ENCODE measurements at regions not wholly inside any gene's neighbourhood (a gene's known extent, or its start where the extent isn't known, plus 50 kb on each side); places are given as distances from the start of the nearest gene placed in this dataset.
"Not testable (repeated sequence)": the region's sequence is repeated elsewhere in the genome, so short reads cannot be mapped to it uniquely, and the experiment has no call there.

GRCh38 chr4:53716471-53717063, 125.3 kb upstream of the LNX1 start:
- no peak for DNase-seq (ENCODE audit: low read depth, low spot score)

GRCh38 chr4:53716011-53716410, 124.7 kb upstream of the LNX1 start:
- DNase-seq (ENCODE audit: low read depth, low spot score), result no peak

GRCh38 chr4:53714236-53715140, 123.2 kb upstream of the LNX1 start:
- DNase-seq (ENCODE audit: low read depth, low spot score), result no peak

- no peak for DNase-seq (ENCODE audit: low read depth, low spot score)
These were observed 122.5 kb upstream of the LNX1 start for GRCh38 chr4:53713767-53714166.

- no peak for DNase-seq (ENCODE audit: low read depth, low spot score)
These were observed 122.0 kb upstream of the LNX1 start for GRCh38 chr4:53713296-53713695.

GRCh38 chr4:53712408-53713020, 121.2 kb upstream of the LNX1 start:
- DNase-seq (ENCODE audit: low read depth, low spot score), result no peak

GRCh38 chr4:53711926-53712325, 120.6 kb upstream of the LNX1 start:
- no peak for DNase-seq (ENCODE audit: low read depth, low spot score)

- no peak for DNase-seq (ENCODE audit: low read depth, low spot score)
These were observed 118.4 kb upstream of the LNX1 start for GRCh38 chr4:53709693-53710092.

- no peak for DNase-seq (ENCODE audit: low read depth, low spot score)
These were observed 116.2 kb upstream of the LNX1 start for GRCh38 chr4:53707491-53707890.

- DNase-seq (ENCODE audit: low read depth, low spot score), result peak; percentile 56
These were observed 115.2 kb upstream of the LNX1 start for GRCh38 chr4:53706422-53707032.

- DNase-seq (ENCODE audit: low read depth, low spot score), result no peak
These were observed 114.7 kb upstream of the LNX1 start for GRCh38 chr4:53705972-53706371.

- DNase-seq (ENCODE audit: low read depth, low spot score), result no peak
These were observed 114.0 kb upstream of the LNX1 start for GRCh38 chr4:53705151-53705764.

- DNase-seq (ENCODE audit: low read depth, low spot score), result no peak
These were observed 113.0 kb upstream of the LNX1 start for GRCh38 chr4:53704329-53704728.

GRCh38 chr4:53703267-53703655, 112.0 kb upstream of the LNX1 start:
- DNase-seq (ENCODE audit: low read depth, low spot score), result no peak

- peak; percentile 85 for DNase-seq (ENCODE audit: low read depth, low spot score)
These were observed 111.3 kb upstream of the LNX1 start for GRCh38 chr4:53702334-53703266.

GRCh38 chr4:53701260-53701659, 110.0 kb upstream of the LNX1 start:
- not testable (repeated sequence) for DNase-seq (ENCODE audit: low read depth, low spot score)

GRCh38 chr4:53699310-53699709, 108.0 kb upstream of the LNX1 start:
- DNase-seq (ENCODE audit: low read depth, low spot score), result not testable (repeated sequence)

GRCh38 chr4:53697016-53697685, 105.9 kb upstream of the LNX1 start:
- no peak for DNase-seq (ENCODE audit: low read depth, low spot score)

- no peak for DNase-seq (ENCODE audit: low read depth, low spot score)
These were observed 104.5 kb upstream of the LNX1 start for GRCh38 chr4:53695540-53696463.

Measured in smooth muscle cell of the brain vasculature (primary cell).